Left lung (tissue), 4 donors: ENCODE measurements at regions not wholly inside any gene's neighbourhood (a gene's known extent, or its start where the extent isn't known, plus 50 kb on each side); places are given as distances from the start of the nearest gene placed in this dataset.

ENCODE experiments used
- ATAC-seq: fragments of 200-7000 bp; cut with Tn5 transposase; one replicate; pipeline ENCODE4 v1.9.1; 2020; ENCODE audit warnings: moderate library complexity
- DNase-seq, 4 donors: peaks; one replicate each; pipeline ENCODE4 v3.0.0-alpha.2; 2013 to 2020
- H3K27ac ChIP-seq, 2 donors: fragments of 200-600 bp; sonication (generic) in 1 of 2; one replicate each; pipeline versions ENCODE4 v1.5.0 to v1.8.0; 2020 to 2021
- H3K27me3 ChIP-seq, 2 donors: fragments of 200-600 bp; sonication (generic) in 1 of 2; one replicate each; pipeline versions ENCODE4 v1.5.0 to v1.8.0; 2020 to 2021
- H3K36me3 ChIP-seq, 2 donors: fragments of 200-600 bp; sonication (generic) in 1 of 2; one replicate each; pipeline versions ENCODE4 v1.5.0 to v1.8.0; 2020 to 2021
- H3K4me1 ChIP-seq, 2 donors: fragments of 200-600 bp; one replicate each; pipeline ENCODE4 v1.8.0; 2021
- H3K4me3 ChIP-seq, 2 donors: fragments of 200-600 bp; sonication (generic) in 1 of 2; one replicate each; pipeline versions ENCODE4 v1.5.0 to v1.8.0; 2020 to 2021; ENCODE audit warnings: mild to moderate bottlenecking in 1 of 2
- H3K9me3 ChIP-seq, 2 donors: fragments of 200-600 bp; sonication (generic) in 1 of 2; one replicate each; pipeline versions ENCODE4 v1.5.0 to v1.8.0; 2020 to 2021
- CTCF ChIP-seq, 2 donors: fragments of 200-600 bp; sonication (generic) in 1 of 2; IDR thresholded peaks; one replicate each; pipeline versions ENCODE4 v1.5.0 to v1.8.0; 2021; ENCODE audit warnings: antibody characterized with exemption in 2 of 2
- intact Hi-C, 2 donors: fragments of 100-400 bp; cut with DNase I; formaldehyde crosslinking; loops; one replicate each; pipeline versions ENCODE4 v1.11.2 to v1.14.2; 2022
- donor health status: DM: no; HTN: yes; CAD: no.
- donor health status: DM: no; HTN: no; CAD: no.

- H3K27ac ChIP-seq = no peak overlapping the region
- DNase-seq (no peak), ATAC-seq (no peak)
- no peak overlapping the region for H3K4me3 ChIP-seq
- TF ChIP-seq CTCF (IDR thresholded peaks at IDR 0.05) = no peak
- no peaks in the 10 kb centered on the region for H3K4me1 ChIP-seq
- intact Hi-C loops = no loop called here
- H3K36me3 ChIP-seq = no peaks in the 10 kb centered on the region
- H3K27me3 ChIP-seq = no peaks in the 10 kb centered on the region
- H3K9me3 ChIP-seq = no peaks in the 10 kb centered on the region
Measured at GRCh38 chr3:31404871-31405270, 127.9 kb upstream of the STT3B start.

GRCh38 chr3:31405515-31405914, 127.2 kb upstream of the STT3B start:
- Histone ChIP-seq H3K36me3 (no peaks in the 10 kb centered on the region), H3K9me3 (no peaks in the 10 kb centered on the region), H3K27ac (no peak overlapping the region), H3K27me3 (no peaks in the 10 kb centered on the region), H3K4me3 (no peak overlapping the region), H3K4me1 (no peaks in the 10 kb centered on the region)
- ATAC-seq = no peak
- DNase-seq = no peak
- intact Hi-C loops = no loop called here
- TF ChIP-seq CTCF (IDR thresholded peaks at IDR 0.05) = no peak

- no peaks in the 10 kb centered on the region for H3K9me3 ChIP-seq
- intact Hi-C loops = no loop called here
- no peak for DNase-seq
- H3K36me3 ChIP-seq = no peaks in the 10 kb centered on the region
- H3K4me1 ChIP-seq = no peaks in the 10 kb centered on the region
- TF ChIP-seq CTCF (IDR thresholded peaks at IDR 0.05) = no peak
- no peak for ATAC-seq
- no peak overlapping the region for H3K27ac ChIP-seq
- no peaks in the 10 kb centered on the region for H3K27me3 ChIP-seq
- no peak overlapping the region for H3K4me3 ChIP-seq
Measured at GRCh38 chr3:31406896-31407295, 125.8 kb upstream of the STT3B start.

- intact Hi-C loops = no loop called here
- no peaks in the 10 kb centered on the region for H3K27me3 ChIP-seq
- H3K36me3 ChIP-seq = no peaks in the 10 kb centered on the region
- H3K4me1 ChIP-seq = no peaks in the 10 kb centered on the region
- no peak overlapping the region for H3K4me3 ChIP-seq
- no peaks in the 10 kb centered on the region for H3K9me3 ChIP-seq
- H3K27ac ChIP-seq = no peak overlapping the region
- DNase-seq = no peak
- no peak for ATAC-seq
- no peak for TF ChIP-seq CTCF (IDR thresholded peaks at IDR 0.05)
Measured at GRCh38 chr3:31407665-31408064, 125.1 kb upstream of the STT3B start.

- no peak for TF ChIP-seq CTCF (IDR thresholded peaks at IDR 0.05)
- no peaks in the 10 kb centered on the region for H3K36me3 ChIP-seq
- no peaks in the 10 kb centered on the region for H3K9me3 ChIP-seq
- no peaks in the 10 kb centered on the region for H3K4me1 ChIP-seq
- no peak overlapping the region for H3K4me3 ChIP-seq
- no peak for ATAC-seq
- intact Hi-C loops = no loop called here
- no peaks in the 10 kb centered on the region for H3K27me3 ChIP-seq
- no peak for DNase-seq
- no peak overlapping the region for H3K27ac ChIP-seq
Measured at GRCh38 chr3:31408720-31409119, 124.0 kb upstream of the STT3B start.
